Gastroesophageal sphincter (tissue), 3 donors: ENCODE measurements at regions not wholly inside any gene's neighbourhood (a gene's known extent, or its start where the extent isn't known, plus 50 kb on each side); places are given as distances from the start of the nearest gene placed in this dataset.

Source experiments
- CTCF ChIP-seq, 4 experiments: fragments of 200-600 bp in 2 of 4; fragments of 450-650 bp in 2 of 4; sonication (generic) in 1 of 4; IDR thresholded peaks; one replicate each; pipeline ENCODE4 v1.5.1; 2017 to 2019; ENCODE audit warnings: antibody characterized with exemption in 4 of 4, mild to moderate bottlenecking in 2 of 4, moderate library complexity in 2 of 4
- POLR2A ChIP-seq, 2 donors: fragments of 450-650 bp; IDR thresholded peaks; one replicate each; pipeline ENCODE4 v1.6.1; 2017; ENCODE audit warnings: antibody characterized with exemption in 2 of 2, mild to moderate bottlenecking in 2 of 2, moderate library complexity in 1 of 2

GRCh38 chr2:181170256-181170655 lies 189.9 kb downstream of the UBE2E3 start:
- TF ChIP-seq CTCF (IDR thresholded peaks at IDR 0.05) (no peak), POLR2A (IDR thresholded peaks at IDR 0.05) (no peak)
